ENCODE measurements at regions not wholly inside any gene's neighbourhood (a gene's known extent, or its start where the extent isn't known, plus 50 kb on each side); places are given as distances from the start of the nearest gene placed in this dataset.

GRCh38 chr2:148570989-148571388 is 73.6 kb upstream of the EPC2 start:
- no peak for DNase-seq
- Histone ChIP-seq H2AFZ (ENCODE audit: low read length) (no peak overlapping the region), H3K79me2 (ENCODE audit: low read length) (no peaks in the 10 kb centered on the region), H3F3A (ENCODE audit: insufficient read depth, low read length) (no peaks in the 10 kb centered on the region), H3K9me2 (replicated peaks; ENCODE audit: insufficient read depth, low read length) (no peaks in the 10 kb centered on the region), H4K20me1 (ENCODE audit: insufficient read depth, low read length) (no peaks in the 10 kb centered on the region), H3K27me3 (replicated peaks; ENCODE audit: insufficient read depth, low read length) (no peaks in the 10 kb centered on the region), H3K4me1 (ENCODE audit: low read length) (peaks cover 12% of the 10 kb centered on the region), H3K4me2 (ENCODE audit: low read depth, low read length) (no peak overlapping the region), H3K9ac (ENCODE audit: low read length) (no peak overlapping the region), H3K9me3 (replicated peaks; ENCODE audit: insufficient read depth, low read length) (no peaks in the 10 kb centered on the region), H3K4me3 (ENCODE audit: low read length) (no peak overlapping the region), H3K36me3 (replicated peaks; ENCODE audit: insufficient read depth, low read length) (no peaks in the 10 kb centered on the region), H3K27ac (ENCODE audit: low read length) (no peak overlapping the region)
- no peak for TF ChIP-seq CTCF (IDR thresholded peaks at IDR 0.05; ENCODE audit: low read length)
- no peak for TF ChIP-seq EZH2 (optimal IDR thresholded peaks at IDR 0.05; ENCODE audit: low read depth, low read length)
- no peak for TF ChIP-seq EZH2phosphoT487 (IDR thresholded peaks at IDR 0.05; ENCODE audit: low read length)

- H3K36me3 ChIP-seq (replicated peaks; ENCODE audit: insufficient read depth, low read length) = no peaks in the 10 kb centered on the region
- no peak overlapping the region for H3K27ac ChIP-seq (ENCODE audit: low read length)
- no peaks in the 10 kb centered on the region for H3F3A ChIP-seq (ENCODE audit: insufficient read depth, low read length)
- TF ChIP-seq EZH2phosphoT487 (IDR thresholded peaks at IDR 0.05; ENCODE audit: low read length) = no peak
- peaks cover 9% of the 10 kb centered on the region; the same call in 1 of the 2 replicates for H3K4me1 ChIP-seq (ENCODE audit: low read length)
- H3K27me3 ChIP-seq (replicated peaks; ENCODE audit: insufficient read depth, low read length) = no peaks in the 10 kb centered on the region
- DNase-seq = no peak
- no peaks in the 10 kb centered on the region for H4K20me1 ChIP-seq (ENCODE audit: insufficient read depth, low read length)
- no peak overlapping the region for H2AFZ ChIP-seq (ENCODE audit: low read length)
- H3K9me2 ChIP-seq (replicated peaks; ENCODE audit: insufficient read depth, low read length) = no peaks in the 10 kb centered on the region
- H3K4me3 ChIP-seq (ENCODE audit: low read length) = no peak overlapping the region
- H3K9ac ChIP-seq (ENCODE audit: low read length) = no peak overlapping the region
- no peak overlapping the region for H3K4me2 ChIP-seq (ENCODE audit: low read depth, low read length)
- H3K79me2 ChIP-seq (ENCODE audit: low read length) = no peaks in the 10 kb centered on the region
- H3K9me3 ChIP-seq (replicated peaks; ENCODE audit: insufficient read depth, low read length) = no peaks in the 10 kb centered on the region
Observed at GRCh38 chr2:148577845-148578492, 66.6 kb upstream of the EPC2 start.

- no peak overlapping the region for H3K4me3 ChIP-seq (ENCODE audit: low read length)
- H4K20me1 ChIP-seq (ENCODE audit: insufficient read depth, low read length) = no peaks in the 10 kb centered on the region
- no peak for DNase-seq
- H3K4me2 ChIP-seq (ENCODE audit: low read depth, low read length) = no peak overlapping the region
- no peaks in the 10 kb centered on the region for H3F3A ChIP-seq (ENCODE audit: insufficient read depth, low read length)
- H2AFZ ChIP-seq (ENCODE audit: low read length) = no peak overlapping the region
- no peaks in the 10 kb centered on the region for H3K27me3 ChIP-seq (replicated peaks; ENCODE audit: insufficient read depth, low read length)
- H3K9ac ChIP-seq (ENCODE audit: low read length) = no peak overlapping the region
- no peak overlapping the region for H3K27ac ChIP-seq (ENCODE audit: low read length)
- no peaks in the 10 kb centered on the region for H3K9me3 ChIP-seq (replicated peaks; ENCODE audit: insufficient read depth, low read length)
- no peak for TF ChIP-seq CTCF (IDR thresholded peaks at IDR 0.05; ENCODE audit: low read length)
- TF ChIP-seq EZH2phosphoT487 (IDR thresholded peaks at IDR 0.05; ENCODE audit: low read length) = no peak
- no peak for TF ChIP-seq EZH2 (optimal IDR thresholded peaks at IDR 0.05; ENCODE audit: low read depth, low read length)
- peaks cover 14% of the 10 kb centered on the region; the same call in 1 of the 2 replicates for H3K4me1 ChIP-seq (ENCODE audit: low read length)
- H3K79me2 ChIP-seq (ENCODE audit: low read length) = no peaks in the 10 kb centered on the region
- H3K36me3 ChIP-seq (replicated peaks; ENCODE audit: insufficient read depth, low read length) = no peaks in the 10 kb centered on the region
- no peaks in the 10 kb centered on the region for H3K9me2 ChIP-seq (replicated peaks; ENCODE audit: insufficient read depth, low read length)
Observed at GRCh38 chr2:148578493-148578884, 66.1 kb upstream of the EPC2 start.

Data from MM.1S (cell line).